CD8-positive, alpha-beta memory T cell (primary cell): ENCODE measurements at regions not wholly inside any gene's neighbourhood (a gene's known extent, or its start where the extent isn't known, plus 50 kb on each side); places are given as distances from the start of the nearest gene placed in this dataset.

Source experiments
- CTCF ChIA-PET: fragments of 350-600 bp; sonication (Branson Sonifier 250); formaldehyde crosslinking; loops from one replicate; lab custom pipeline; 2021; ENCODE audit warnings: antibody characterized with exemption; lab: Charles Lee
- POLR2A ChIA-PET: fragments of 350-600 bp; sonication (Branson Sonifier 250); formaldehyde crosslinking; loops from one replicate; lab custom pipeline; 2021; ENCODE audit warnings: antibody characterized with exemption; lab: Charles Lee
- DNase-seq, 5 donors: peaks; one replicate each; pipeline versions ENCODE4 v3.0.0 to v3.0.0-alpha.2; 2020 to 2022; ENCODE audit warnings: mixed read lengths in 1 of 5
- H3K27ac ChIP-seq: one replicate; pipeline ENCODE4 v1.7.0; 2013; ENCODE audit warnings: low read depth, mild to moderate bottlenecking, low read length, moderate library complexity
- H3K27me3 ChIP-seq: 2 replicates; pipeline ENCODE4 v1.7.0; 2013; ENCODE audit warnings: low read length, mild to moderate bottlenecking; ENCODE audit not compliant: insufficient read depth, poor library complexity, severe bottlenecking
- H3K36me3 ChIP-seq: 2 replicates; pipeline ENCODE4 v1.7.0; 2013; ENCODE audit warnings: mild to moderate bottlenecking, low read length, moderate library complexity; ENCODE audit not compliant: insufficient read depth
- H3K4me1 ChIP-seq: 2 replicates; pipeline ENCODE4 v1.7.0; 2013; ENCODE audit warnings: mild to moderate bottlenecking, low read length, moderate library complexity; ENCODE audit not compliant: insufficient read depth
- H3K4me3 ChIP-seq: 2 replicates; pipeline ENCODE4 v1.7.0; 2013; ENCODE audit warnings: mild to moderate bottlenecking, low read length
- H3K9me3 ChIP-seq: 2 replicates; pipeline ENCODE4 v1.7.0; 2013; ENCODE audit warnings: mild to moderate bottlenecking, low read length
- H3K27ac Mint-ChIP-seq, 8 donors: one replicate each; pipeline ENCODE4 v1.8.0; 2020 to 2021; ENCODE audit warnings: mixed read lengths in 8 of 8, mild to moderate bottlenecking in 6 of 8, inconsistent platforms in 3 of 8, moderate library complexity in 3 of 8
- H3K27me3 Mint-ChIP-seq, 2 donors: one replicate each; pipeline ENCODE4 v1.8.0; 2020 to 2021; ENCODE audit warnings: mixed read lengths in 2 of 2, mild to moderate bottlenecking in 1 of 2, moderate library complexity in 1 of 2
- H3K36me3 Mint-ChIP-seq, 3 donors: one replicate each; pipeline ENCODE4 v1.8.0; 2020 to 2021; ENCODE audit warnings: mixed read lengths in 3 of 3, inconsistent platforms in 1 of 3, mild to moderate bottlenecking in 1 of 3
- H3K4me1 Mint-ChIP-seq, 3 donors: one replicate each; pipeline ENCODE4 v1.8.0; 2020 to 2021; ENCODE audit warnings: mixed read lengths in 3 of 3, inconsistent platforms in 1 of 3, mild to moderate bottlenecking in 1 of 3
- H3K4me3 Mint-ChIP-seq, 7 donors: one replicate each; pipeline ENCODE4 v1.8.0; 2020 to 2021; ENCODE audit warnings: mixed read lengths in 7 of 7, mild to moderate bottlenecking in 6 of 7, moderate library complexity in 4 of 7, inconsistent platforms in 2 of 7
- H3K9me3 Mint-ChIP-seq, 5 donors: one replicate each; pipeline ENCODE4 v1.8.0; 2020 to 2022; ENCODE audit warnings: mixed read lengths in 5 of 5, mild to moderate bottlenecking in 3 of 5, moderate library complexity in 2 of 5, inconsistent platforms in 1 of 5

DNA sequence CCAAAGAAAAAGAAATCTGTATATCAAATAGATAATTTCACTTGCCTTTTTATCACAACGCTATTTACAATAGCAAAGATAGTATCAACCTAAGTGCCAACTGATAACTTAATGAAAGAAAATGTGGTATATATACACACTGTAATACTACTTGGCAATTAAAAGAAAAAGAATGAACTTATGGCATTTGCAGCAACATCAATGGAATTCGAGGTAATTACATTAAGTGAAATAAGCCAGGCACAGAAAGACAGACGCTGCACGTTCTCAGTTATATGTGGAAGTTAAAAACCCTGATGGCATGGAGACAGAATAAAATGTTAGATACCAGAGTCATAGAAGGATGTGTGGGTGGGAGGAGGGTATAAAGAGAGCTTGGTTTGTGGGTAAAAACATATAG is 1260.5 kb upstream of the PCDH9 start:
- Histone ChIP-seq H3K4me3 (no peak overlapping the region), H3K9me3 (no peaks in the 10 kb centered on the region), H3K27me3 (no peaks in the 10 kb centered on the region), H3K36me3 (no peaks in the 10 kb centered on the region), H3K27ac (no peak overlapping the region), H3K4me1 (no peaks in the 10 kb centered on the region)
- H3K36me3 Mint-ChIP-seq: no peaks in the 10 kb centered on the region
- no peak overlapping the region for H3K27ac Mint-ChIP-seq
- H3K9me3 Mint-ChIP-seq: peaks cover 4 to 39% (median 9%) of the 10 kb centered on the region in 5 donors
- no peaks in the 10 kb centered on the region for H3K4me1 Mint-ChIP-seq
- ChIA-PET POLR2A (no interaction called here), CTCF (no interaction called here)
- no peaks in the 10 kb centered on the region for H3K27me3 Mint-ChIP-seq
- DNase-seq: no peak
- no peak overlapping the region for H3K4me3 Mint-ChIP-seq

GRCh38 chr13:68481130-68481529 is 1251.0 kb upstream of the PCDH9 start:
- H3K4me1 Mint-ChIP-seq: no peaks in the 10 kb centered on the region
- H3K27me3 ChIP-seq: no peaks in the 10 kb centered on the region
- ChIA-PET POLR2A (no interaction called here), CTCF (no interaction called here)
- H3K27ac Mint-ChIP-seq: no peak overlapping the region
- H3K36me3 ChIP-seq: no peaks in the 10 kb centered on the region
- no peaks in the 10 kb centered on the region for H3K36me3 Mint-ChIP-seq
- DNase-seq: no peak
- no peak overlapping the region for H3K27ac ChIP-seq
- H3K4me3 ChIP-seq: no peak overlapping the region
- H3K27me3 Mint-ChIP-seq: no peaks in the 10 kb centered on the region
- H3K9me3 Mint-ChIP-seq: peaks cover 0 to 11% (median 4%) of the 10 kb centered on the region in 5 donors
- H3K4me3 Mint-ChIP-seq: no peak overlapping the region
- H3K4me1 ChIP-seq: no peaks in the 10 kb centered on the region
- H3K9me3 ChIP-seq: no peaks in the 10 kb centered on the region

DNA sequence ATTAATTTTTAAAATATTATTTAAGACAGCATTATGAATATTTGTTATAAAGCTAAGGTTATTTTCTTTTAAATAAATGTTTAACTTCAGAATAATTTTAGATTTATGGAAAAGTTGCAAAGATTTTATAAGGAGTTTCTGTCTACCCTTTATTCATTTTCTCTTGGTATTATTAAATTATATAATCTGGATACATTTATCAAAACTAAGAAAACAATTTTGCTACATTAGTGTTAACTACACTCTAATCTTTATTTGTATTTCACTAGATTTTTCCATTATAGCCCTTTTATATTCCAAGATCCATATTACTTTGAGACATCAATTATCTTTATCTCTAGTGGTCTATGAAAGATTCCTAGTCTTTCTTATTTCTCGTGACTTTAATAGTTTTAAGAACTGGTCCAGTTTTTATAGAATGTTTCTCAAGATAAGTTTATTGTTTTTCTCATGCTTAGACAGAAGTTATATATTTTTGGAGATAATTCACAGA is 1243.7 kb upstream of the PCDH9 start:
- Mint-ChIP-seq H3K9me3 (peaks cover 0 to 7% (median 3%) of the 10 kb centered on the region in 5 donors), H3K4me3 (no peak overlapping the region), H3K27ac (no peak overlapping the region), H3K4me1 (no peaks in the 10 kb centered on the region), H3K36me3 (no peaks in the 10 kb centered on the region), H3K27me3 (no peaks in the 10 kb centered on the region)
- Histone ChIP-seq H3K27me3 (no peaks in the 10 kb centered on the region), H3K4me1 (no peaks in the 10 kb centered on the region), H3K4me3 (no peak overlapping the region), H3K9me3 (no peaks in the 10 kb centered on the region), H3K36me3 (no peaks in the 10 kb centered on the region), H3K27ac (no peak overlapping the region)
- POLR2A ChIA-PET: no interaction called here
- CTCF ChIA-PET: no interaction called here
- no peak for DNase-seq

GRCh38 chr13:68467160-68467559 is 1237.0 kb upstream of the PCDH9 start:
- no peaks in the 10 kb centered on the region for H3K4me1 ChIP-seq
- ChIA-PET POLR2A (no interaction called here), CTCF (no interaction called here)
- no peak overlapping the region for H3K4me3 ChIP-seq
- DNase-seq: no peak
- Mint-ChIP-seq H3K9me3 (peaks cover 0 to 16% (median 7%) of the 10 kb centered on the region in 5 donors), H3K27me3 (no peaks in the 10 kb centered on the region), H3K4me1 (no peaks in the 10 kb centered on the region), H3K27ac (no peak overlapping the region), H3K36me3 (no peaks in the 10 kb centered on the region), H3K4me3 (no peak overlapping the region)
- no peaks in the 10 kb centered on the region for H3K36me3 ChIP-seq
- H3K27ac ChIP-seq: no peak overlapping the region
- no peaks in the 10 kb centered on the region for H3K9me3 ChIP-seq
- H3K27me3 ChIP-seq: no peaks in the 10 kb centered on the region

GRCh38 chr13:68440874-68441273 is 1210.7 kb upstream of the PCDH9 start:
- Histone ChIP-seq H3K36me3 (no peaks in the 10 kb centered on the region), H3K27me3 (no peaks in the 10 kb centered on the region), H3K4me3 (no peak overlapping the region), H3K27ac (no peak overlapping the region), H3K9me3 (no peaks in the 10 kb centered on the region), H3K4me1 (no peaks in the 10 kb centered on the region)
- no peak overlapping the region for H3K27ac Mint-ChIP-seq
- H3K9me3 Mint-ChIP-seq: peaks cover 2 to 23% (median 5%) of the 10 kb centered on the region in 5 donors
- ChIA-PET CTCF (no interaction called here), POLR2A (no interaction called here)
- DNase-seq: no peak
- H3K4me1 Mint-ChIP-seq: no peaks in the 10 kb centered on the region
- no peaks in the 10 kb centered on the region for H3K36me3 Mint-ChIP-seq
- H3K4me3 Mint-ChIP-seq: no peak overlapping the region
- no peaks in the 10 kb centered on the region for H3K27me3 Mint-ChIP-seq

- Mint-ChIP-seq H3K9me3 (peaks cover 2 to 22% (median 5%) of the 10 kb centered on the region in 5 donors), H3K27me3 (no peaks in the 10 kb centered on the region), H3K36me3 (no peaks in the 10 kb centered on the region), H3K27ac (no peak overlapping the region), H3K4me1 (no peaks in the 10 kb centered on the region), H3K4me3 (no peak overlapping the region)
- Histone ChIP-seq H3K4me3 (no peak overlapping the region), H3K27me3 (no peaks in the 10 kb centered on the region), H3K9me3 (no peaks in the 10 kb centered on the region), H3K27ac (no peak overlapping the region), H3K36me3 (no peaks in the 10 kb centered on the region), H3K4me1 (no peaks in the 10 kb centered on the region)
- DNase-seq: no peak
- ChIA-PET POLR2A (no interaction called here), CTCF (no interaction called here)
Measured at GRCh38 chr13:68439817-68440216, 1209.7 kb upstream of the PCDH9 start.

DNA sequence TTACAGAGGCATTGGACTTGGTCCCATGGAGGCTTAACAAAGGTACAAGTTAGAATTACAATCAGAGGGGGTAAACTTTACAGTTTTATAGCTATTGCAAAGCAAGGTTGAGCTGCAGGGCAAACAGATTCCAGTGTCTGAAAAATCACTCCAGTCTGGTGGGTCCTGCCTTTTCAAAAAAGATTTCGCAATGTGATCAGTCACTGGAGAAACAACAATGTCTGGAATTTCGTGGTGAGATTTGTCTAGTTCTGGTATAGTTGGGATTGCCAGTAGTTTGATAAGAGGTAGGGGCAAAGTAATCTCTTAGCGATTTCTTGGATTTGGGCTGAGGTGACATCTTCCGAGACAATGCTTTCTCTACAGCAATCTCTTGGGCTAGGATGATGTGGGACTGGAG is 1198.2 kb upstream of the PCDH9 start:
- no peaks in the 10 kb centered on the region for H3K27me3 ChIP-seq
- ChIA-PET POLR2A (no interaction called here), CTCF (no interaction called here)
- H3K36me3 ChIP-seq: no peaks in the 10 kb centered on the region
- no peak for DNase-seq
- H3K36me3 Mint-ChIP-seq: no peaks in the 10 kb centered on the region
- H3K27ac Mint-ChIP-seq: no peak overlapping the region
- peaks cover 11 to 41% (median 22%) of the 10 kb centered on the region in 5 donors for H3K9me3 Mint-ChIP-seq
- H3K4me1 Mint-ChIP-seq: no peaks in the 10 kb centered on the region
- no peak overlapping the region for H3K4me3 Mint-ChIP-seq
- H3K27me3 Mint-ChIP-seq: no peaks in the 10 kb centered on the region
- H3K27ac ChIP-seq: no peak overlapping the region
- no peaks in the 10 kb centered on the region for H3K9me3 ChIP-seq
- no peaks in the 10 kb centered on the region for H3K4me1 ChIP-seq
- no peak overlapping the region for H3K4me3 ChIP-seq

DNA sequence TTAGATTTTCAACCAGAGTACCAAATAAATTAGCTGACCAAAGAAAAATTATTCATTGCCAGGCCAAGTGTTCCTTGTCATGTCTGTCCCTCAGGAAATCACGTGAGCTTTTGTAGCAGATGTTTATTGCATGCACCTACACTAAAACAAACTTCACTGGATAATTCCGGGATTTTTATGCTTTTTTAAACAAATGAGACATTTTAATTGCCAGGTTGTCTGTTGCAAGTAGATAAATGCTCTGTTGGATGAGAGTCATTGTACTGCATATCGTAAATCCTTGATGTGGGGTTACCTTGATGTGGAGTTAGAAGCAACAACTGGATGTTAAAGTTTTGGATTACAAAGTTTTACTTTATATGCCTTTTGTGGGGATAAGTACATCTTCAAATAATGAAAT is 1187.7 kb upstream of the PCDH9 start:
- DNase-seq: no peak
- no peaks in the 10 kb centered on the region for H3K9me3 ChIP-seq
- Mint-ChIP-seq H3K36me3 (no peaks in the 10 kb centered on the region), H3K27ac (no peak overlapping the region), H3K9me3 (peaks cover 2 to 26% (median 8%) of the 10 kb centered on the region in 5 donors), H3K27me3 (peaks cover 0 to 1% of the 10 kb centered on the region in 2 donors), H3K4me3 (no peak overlapping the region), H3K4me1 (no peaks in the 10 kb centered on the region)
- no peaks in the 10 kb centered on the region for H3K36me3 ChIP-seq
- ChIA-PET CTCF (no interaction called here), POLR2A (no interaction called here)
- no peak overlapping the region for H3K27ac ChIP-seq
- no peaks in the 10 kb centered on the region for H3K27me3 ChIP-seq
- H3K4me3 ChIP-seq: no peak overlapping the region
- no peaks in the 10 kb centered on the region for H3K4me1 ChIP-seq

DNA sequence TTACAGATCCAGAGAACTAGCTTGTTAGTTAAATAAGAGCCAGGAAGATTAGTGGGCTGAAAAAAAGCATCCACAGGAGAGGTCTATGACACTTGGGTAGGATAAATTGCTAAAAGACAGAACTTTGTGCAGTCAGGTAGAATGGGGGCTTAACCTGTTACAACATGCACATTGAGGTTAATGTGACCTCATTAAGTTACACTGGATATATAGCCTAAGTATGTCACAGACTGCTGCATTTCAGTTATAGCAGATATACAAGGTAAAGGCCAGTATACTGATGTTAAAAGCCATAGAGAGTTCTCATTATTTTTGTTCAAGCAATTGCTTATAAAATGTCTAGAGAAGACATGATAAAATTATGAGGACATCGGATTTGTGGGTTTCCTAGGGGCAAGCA is 1179.9 kb upstream of the PCDH9 start:
- Histone ChIP-seq H3K36me3 (no peaks in the 10 kb centered on the region), H3K4me1 (no peaks in the 10 kb centered on the region), H3K27ac (no peak overlapping the region), H3K27me3 (no peaks in the 10 kb centered on the region), H3K4me3 (no peak overlapping the region), H3K9me3 (no peaks in the 10 kb centered on the region)
- ChIA-PET CTCF (no interaction called here), POLR2A (no interaction called here)
- H3K36me3 Mint-ChIP-seq: no peaks in the 10 kb centered on the region
- H3K4me1 Mint-ChIP-seq: no peaks in the 10 kb centered on the region
- no peak for DNase-seq
- no peak overlapping the region for H3K27ac Mint-ChIP-seq
- no peak overlapping the region for H3K4me3 Mint-ChIP-seq
- H3K9me3 Mint-ChIP-seq: peaks cover 4 to 18% (median 12%) of the 10 kb centered on the region in 5 donors
- no peaks in the 10 kb centered on the region for H3K27me3 Mint-ChIP-seq
